ENCODE measurements at regions not wholly inside any gene's neighbourhood (a gene's known extent, or its start where the extent isn't known, plus 50 kb on each side); places are given as distances from the start of the nearest gene placed in this dataset.

GRCh38 chr4:152235718-152236117 is 300.2 kb downstream of the FBXW7 start:
- no peak for DNase-seq (ENCODE audit: low read depth)

GRCh38 chr4:152234571-152234970 is 301.3 kb downstream of the FBXW7 start:
- no peak for DNase-seq (ENCODE audit: low read depth)

- DNase-seq (ENCODE audit: low read depth) = no peak
Measured at GRCh38 chr4:152232271-152232670, 303.6 kb downstream of the FBXW7 start.

- DNase-seq (ENCODE audit: low read depth) = no peak
Measured at GRCh38 chr4:152229782-152230289, 306.1 kb downstream of the FBXW7 start.

- no peak for DNase-seq (ENCODE audit: low read depth)
Measured at GRCh38 chr4:152225680-152226079, 310.2 kb downstream of the FBXW7 start.

- no peak for DNase-seq (ENCODE audit: low read depth)
Measured at GRCh38 chr4:152224721-152225420, 311.0 kb downstream of the FBXW7 start.

- no peak for DNase-seq (ENCODE audit: low read depth)
Measured at GRCh38 chr4:152224223-152224622, 311.7 kb downstream of the FBXW7 start.

- DNase-seq (ENCODE audit: low read depth) = no peak
Measured at GRCh38 chr4:152223600-152223999, 312.3 kb downstream of the FBXW7 start.

GRCh38 chr4:152221816-152222516 is 313.9 kb downstream of the FBXW7 start:
- no peak for DNase-seq (ENCODE audit: low read depth)

GRCh38 chr4:152220201-152220666 is 315.7 kb downstream of the FBXW7 start:
- DNase-seq (ENCODE audit: low read depth) = peak; percentile 33

GRCh38 chr4:152218576-152218975 is 317.3 kb downstream of the FBXW7 start:
- no peak for DNase-seq (ENCODE audit: low read depth)

GRCh38 chr4:152217896-152218295 is 318.0 kb downstream of the FBXW7 start:
- DNase-seq (ENCODE audit: low read depth) = no peak

GRCh38 chr4:152211936-152212653 is 323.8 kb downstream of the FBXW7 start:
- no peak for DNase-seq (ENCODE audit: low read depth)

GRCh38 chr4:152209772-152210493 is 326.0 kb downstream of the FBXW7 start:
- no peak for DNase-seq (ENCODE audit: low read depth)

GRCh38 chr4:152207378-152207720 is 328.5 kb downstream of the FBXW7 start:
- DNase-seq (ENCODE audit: low read depth) = no peak

GRCh38 chr4:152206646-152207377 is 329.1 kb downstream of the FBXW7 start:
- DNase-seq (ENCODE audit: low read depth) = no peak

GRCh38 chr4:152206185-152206584 is 329.7 kb downstream of the FBXW7 start:
- DNase-seq (ENCODE audit: low read depth) = no peak

GRCh38 chr4:152202415-152202814 is 333.5 kb downstream of the FBXW7 start:
- no peak for DNase-seq (ENCODE audit: low read depth)

- no peak for DNase-seq (ENCODE audit: low read depth)
Measured at GRCh38 chr4:152200511-152201333, 335.2 kb downstream of the FBXW7 start.

GRCh38 chr4:152197211-152197610 is 338.7 kb downstream of the FBXW7 start:
- no peak for DNase-seq (ENCODE audit: low read depth)

- DNase-seq (ENCODE audit: low read depth) = no peak
Measured at GRCh38 chr4:152195888-152196287, 340.0 kb downstream of the FBXW7 start.
